ENCODE measurements at regions not wholly inside any gene's neighbourhood (a gene's known extent, or its start where the extent isn't known, plus 50 kb on each side); places are given as distances from the start of the nearest gene placed in this dataset.

GRCh38 chr6:16961577-16961976 is 140.3 kb upstream of the STMND1 start:
- Histone ChIP-seq H3K36me3 (ENCODE audit: control insufficient read depth in 4 of 4, insufficient read depth in 4 of 4, low read length in 3 of 4) (no peaks in the 10 kb centered on the region), H3K4me1 (ENCODE audit: control extremely low read depth in 1 of 4, control insufficient read depth in 4 of 4, insufficient read depth in 4 of 4, low read length in 3 of 4) (peaks cover 0 to 7% (median 1%) of the 10 kb centered on the region in 4 experiments)
- CTCF ChIA-PET = interaction anchor here (1.6 to 8.6 kb wide), 3 partner anchors 9 to 198 kb away, joined by 5 to 70 read pairs (median 11); partner anchors contain the start of gene ATXN1

GRCh38 chr6:16959789-16960188 is 142.1 kb upstream of the STMND1 start:
- ChIA-PET CTCF (interaction anchor here (1.2 kb wide), 1 partner anchor 196 kb away, joined by 4 read pairs; no protein-coding TSS in a partner anchor), POLR2A (no interaction called here)
- peaks cover 0 to 3% (median 0%) of the 10 kb centered on the region in 5 experiments for H3K27me3 ChIP-seq (replicated peaks in 2 of 5; ENCODE audit: control insufficient read depth in 4 of 5, insufficient read depth in 5 of 5, low read length in 4 of 5)
- H3K4me3 ChIP-seq (ENCODE audit: control insufficient read depth in 1 of 7, extremely low read depth in 1 of 7, insufficient read depth in 4 of 7, low read depth in 2 of 7, low read length in 6 of 7) = no peak overlapping the region
- peaks cover 0 to 3% (median under 1%) of the 10 kb centered on the region in 4 experiments for H3K4me1 ChIP-seq (ENCODE audit: control extremely low read depth in 1 of 4, control insufficient read depth in 4 of 4, insufficient read depth in 4 of 4, low read length in 3 of 4)
- H3K36me3 ChIP-seq (ENCODE audit: control insufficient read depth in 4 of 4, insufficient read depth in 4 of 4, low read length in 3 of 4) = no peaks in the 10 kb centered on the region
- no peak overlapping the region for H3K27ac ChIP-seq (ENCODE audit: insufficient read depth in 1 of 2, low read depth in 1 of 2, low read length in 2 of 2, poor library complexity in 1 of 2, severe bottlenecking in 2 of 2)
- DNase-seq = no peak
- 100% methylated on average over 1 of the region's 1 CpG for WGBS (ENCODE audit: insufficient coverage)
- no peaks in the 10 kb centered on the region for H3K9me3 ChIP-seq (ENCODE audit: control extremely low read depth in 1 of 5, control insufficient read depth in 4 of 5, insufficient read depth in 2 of 5, low read depth in 1 of 5, low read length in 4 of 5)

More at GRCh38 chr6:16961577-16961976, 140.3 kb upstream of the STMND1 start:
- Histone ChIP-seq H3K27ac (ENCODE audit: insufficient read depth in 1 of 2, low read depth in 1 of 2, low read length in 2 of 2, poor library complexity in 1 of 2, severe bottlenecking in 2 of 2) (no peak overlapping the region), H3K9me3 (ENCODE audit: control extremely low read depth in 1 of 5, control insufficient read depth in 4 of 5, insufficient read depth in 2 of 5, low read depth in 1 of 5, low read length in 4 of 5) (no peaks in the 10 kb centered on the region), H3K27me3 (replicated peaks in 2 of 5; ENCODE audit: control insufficient read depth in 4 of 5, insufficient read depth in 5 of 5, low read length in 4 of 5) (peaks cover 0 to 3% (median 0%) of the 10 kb centered on the region in 5 experiments), H3K4me3 (ENCODE audit: control insufficient read depth in 1 of 7, extremely low read depth in 1 of 7, insufficient read depth in 4 of 7, low read depth in 2 of 7, low read length in 6 of 7) (no peak overlapping the region)
- WGBS (ENCODE audit: insufficient coverage) = no CpG with 5 or more reads among the region's 1 CpG
- no peak for DNase-seq
- POLR2A ChIA-PET = no interaction called here

DNA sequence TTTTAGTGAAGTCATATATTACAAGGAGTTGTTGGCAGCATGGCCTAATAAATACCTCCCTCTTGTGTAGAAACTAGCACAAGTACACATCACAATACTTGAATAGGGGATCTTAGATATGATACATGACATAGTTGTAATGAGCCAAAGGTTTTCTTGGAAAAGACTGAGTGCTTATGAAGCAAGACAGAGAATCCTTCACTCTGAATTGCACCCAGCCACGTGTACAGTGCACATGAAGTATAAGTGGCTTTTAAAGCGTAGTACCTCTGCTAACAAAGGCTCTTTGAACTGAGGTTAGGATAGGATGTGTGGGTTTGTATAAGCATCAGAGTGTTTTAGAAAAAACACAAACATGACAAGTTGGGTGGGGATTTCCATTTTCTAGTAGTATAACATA is 145.5 kb upstream of the STMND1 start:
- ChIA-PET POLR2A (no interaction called here), CTCF (interaction anchor here (1.1 to 1.6 kb wide), 3 partner anchors 182 to 445 kb away, joined by 3 to 4 read pairs (median 4); no protein-coding TSS in a partner anchor)
- Histone ChIP-seq H3K9me3 (ENCODE audit: control extremely low read depth in 1 of 5, control insufficient read depth in 4 of 5, insufficient read depth in 2 of 5, low read depth in 1 of 5, low read length in 4 of 5) (no peaks in the 10 kb centered on the region), H3K4me3 (ENCODE audit: control insufficient read depth in 1 of 7, extremely low read depth in 1 of 7, insufficient read depth in 4 of 7, low read depth in 2 of 7, low read length in 6 of 7) (no peak overlapping the region), H3K27ac (ENCODE audit: insufficient read depth in 1 of 2, low read depth in 1 of 2, low read length in 2 of 2, poor library complexity in 1 of 2, severe bottlenecking in 2 of 2) (no peak overlapping the region), H3K36me3 (ENCODE audit: control insufficient read depth in 4 of 4, insufficient read depth in 4 of 4, low read length in 3 of 4) (no peaks in the 10 kb centered on the region), H3K27me3 (replicated peaks in 2 of 5; ENCODE audit: control insufficient read depth in 4 of 5, insufficient read depth in 5 of 5, low read length in 4 of 5) (peaks cover 0 to 2% (median 0%) of the 10 kb centered on the region in 5 experiments), H3K4me1 (ENCODE audit: control extremely low read depth in 1 of 4, control insufficient read depth in 4 of 4, insufficient read depth in 4 of 4, low read length in 3 of 4) (no peaks in the 10 kb centered on the region)
- DNase-seq = no peak
- 94% methylated on average over 2 of the region's 2 CpGs for WGBS (ENCODE audit: insufficient coverage)

GRCh38 chr6:16955899-16956298 is 146.0 kb upstream of the STMND1 start:
- 97% methylated on average over 5 of the region's 5 CpGs for WGBS (ENCODE audit: insufficient coverage)
- no peaks in the 10 kb centered on the region for H3K36me3 ChIP-seq (ENCODE audit: control insufficient read depth in 4 of 4, insufficient read depth in 4 of 4, low read length in 3 of 4)
- no peaks in the 10 kb centered on the region for H3K9me3 ChIP-seq (ENCODE audit: control extremely low read depth in 1 of 5, control insufficient read depth in 4 of 5, insufficient read depth in 2 of 5, low read depth in 1 of 5, low read length in 4 of 5)
- DNase-seq = no peak
- H3K4me3 ChIP-seq (ENCODE audit: control insufficient read depth in 1 of 7, extremely low read depth in 1 of 7, insufficient read depth in 4 of 7, low read depth in 2 of 7, low read length in 6 of 7) = no peak overlapping the region
- no peaks in the 10 kb centered on the region for H3K27me3 ChIP-seq (replicated peaks in 2 of 5; ENCODE audit: control insufficient read depth in 4 of 5, insufficient read depth in 5 of 5, low read length in 4 of 5)
- H3K4me1 ChIP-seq (ENCODE audit: control extremely low read depth in 1 of 4, control insufficient read depth in 4 of 4, insufficient read depth in 4 of 4, low read length in 3 of 4) = no peaks in the 10 kb centered on the region
- no peak overlapping the region for H3K27ac ChIP-seq (ENCODE audit: insufficient read depth in 1 of 2, low read depth in 1 of 2, low read length in 2 of 2, poor library complexity in 1 of 2, severe bottlenecking in 2 of 2)
- POLR2A ChIA-PET = no interaction called here
- CTCF ChIA-PET = interaction anchor here (1.0 to 2.1 kb wide), 6 partner anchors 9 to 445 kb away, joined by 3 to 10 read pairs (median 4); no protein-coding TSS in a partner anchor

GRCh38 chr6:16953905-16954304 is 147.9 kb upstream of the STMND1 start:
- DNase-seq = no peak
- no peak overlapping the region for H3K4me3 ChIP-seq (ENCODE audit: control insufficient read depth in 1 of 7, extremely low read depth in 1 of 7, insufficient read depth in 4 of 7, low read depth in 2 of 7, low read length in 6 of 7)
- no peaks in the 10 kb centered on the region for H3K4me1 ChIP-seq (ENCODE audit: control extremely low read depth in 1 of 4, control insufficient read depth in 4 of 4, insufficient read depth in 4 of 4, low read length in 3 of 4)
- no peaks in the 10 kb centered on the region for H3K36me3 ChIP-seq (ENCODE audit: control insufficient read depth in 4 of 4, insufficient read depth in 4 of 4, low read length in 3 of 4)
- ChIA-PET CTCF (interaction anchor here (1.6 to 2.1 kb wide), 3 partner anchors 8 to 11 kb away, joined by 5 to 10 read pairs (median 7); no protein-coding TSS in a partner anchor), POLR2A (no interaction called here)
- 0% methylated on average over 1 of the region's 2 CpGs for WGBS (ENCODE audit: insufficient coverage)
- H3K9me3 ChIP-seq (ENCODE audit: control extremely low read depth in 1 of 5, control insufficient read depth in 4 of 5, insufficient read depth in 2 of 5, low read depth in 1 of 5, low read length in 4 of 5) = no peaks in the 10 kb centered on the region
- H3K27ac ChIP-seq (ENCODE audit: insufficient read depth in 1 of 2, low read depth in 1 of 2, low read length in 2 of 2, poor library complexity in 1 of 2, severe bottlenecking in 2 of 2) = no peak overlapping the region
- no peaks in the 10 kb centered on the region for H3K27me3 ChIP-seq (replicated peaks in 2 of 5; ENCODE audit: control insufficient read depth in 4 of 5, insufficient read depth in 5 of 5, low read length in 4 of 5)

GRCh38 chr6:16953446-16953845 is 148.4 kb upstream of the STMND1 start:
- Histone ChIP-seq H3K9me3 (ENCODE audit: control extremely low read depth in 1 of 5, control insufficient read depth in 4 of 5, insufficient read depth in 2 of 5, low read depth in 1 of 5, low read length in 4 of 5) (no peaks in the 10 kb centered on the region), H3K36me3 (ENCODE audit: control insufficient read depth in 4 of 4, insufficient read depth in 4 of 4, low read length in 3 of 4) (no peaks in the 10 kb centered on the region), H3K27ac (ENCODE audit: insufficient read depth in 1 of 2, low read depth in 1 of 2, low read length in 2 of 2, poor library complexity in 1 of 2, severe bottlenecking in 2 of 2) (no peak overlapping the region), H3K4me3 (ENCODE audit: control insufficient read depth in 1 of 7, extremely low read depth in 1 of 7, insufficient read depth in 4 of 7, low read depth in 2 of 7, low read length in 6 of 7) (no peak overlapping the region), H3K4me1 (ENCODE audit: control extremely low read depth in 1 of 4, control insufficient read depth in 4 of 4, insufficient read depth in 4 of 4, low read length in 3 of 4) (no peaks in the 10 kb centered on the region), H3K27me3 (replicated peaks in 2 of 5; ENCODE audit: control insufficient read depth in 4 of 5, insufficient read depth in 5 of 5, low read length in 4 of 5) (no peaks in the 10 kb centered on the region)
- ChIA-PET POLR2A (no interaction called here), CTCF (interaction anchor here (1.6 to 2.1 kb wide), 2 partner anchors 9 to 12 kb away, joined by 5 to 10 read pairs; no protein-coding TSS in a partner anchor)
- no CpG with 5 or more reads among the region's 1 CpG for WGBS (ENCODE audit: insufficient coverage)
- DNase-seq = no peak

DNA sequence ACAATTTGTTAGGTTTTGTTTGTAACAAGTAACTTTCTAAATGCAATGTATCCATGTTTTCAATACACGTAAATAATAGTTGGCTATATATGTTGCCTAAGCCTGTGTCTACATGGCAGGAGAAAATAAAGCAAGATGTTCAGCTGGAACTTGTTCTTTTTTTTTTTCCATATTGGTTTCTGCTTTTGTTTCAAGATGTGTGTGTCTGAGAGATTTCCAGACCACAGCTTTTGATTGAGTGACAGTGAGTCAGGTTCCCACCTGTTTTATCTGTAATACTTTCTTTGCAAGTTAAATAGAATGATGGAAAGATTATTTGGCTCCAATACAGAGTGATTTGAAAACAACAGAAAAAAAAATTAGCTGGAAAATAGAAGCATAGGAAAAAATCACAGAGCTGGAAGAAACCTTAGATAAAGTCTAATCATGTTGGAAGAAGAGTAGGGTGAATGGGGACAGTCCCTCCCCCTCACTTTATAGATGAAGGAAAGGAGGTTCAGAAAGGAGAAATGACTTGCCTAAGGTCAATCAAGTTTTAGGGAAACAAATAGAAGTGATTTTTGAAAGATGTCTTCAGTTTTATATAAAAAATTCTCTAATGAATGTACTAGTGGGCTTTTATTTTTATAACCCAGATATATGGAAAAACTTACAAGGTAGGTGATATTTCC is 150.9 kb upstream of the STMND1 start:
- POLR2A ChIA-PET = interaction anchor here (0.7 kb wide), 1 partner anchor 822 kb away, joined by 3 read pairs; the partner anchor contains the start of gene MYLIP
- Histone ChIP-seq H3K9me3 (ENCODE audit: control extremely low read depth in 1 of 5, control insufficient read depth in 4 of 5, insufficient read depth in 2 of 5, low read depth in 1 of 5, low read length in 4 of 5) (no peaks in the 10 kb centered on the region), H3K27me3 (replicated peaks in 2 of 5; ENCODE audit: control insufficient read depth in 4 of 5, insufficient read depth in 5 of 5, low read length in 4 of 5) (no peaks in the 10 kb centered on the region), H3K4me1 (ENCODE audit: control extremely low read depth in 1 of 4, control insufficient read depth in 4 of 4, insufficient read depth in 4 of 4, low read length in 3 of 4) (peaks cover 0 to 15% (median 2%) of the 10 kb centered on the region in 4 experiments), H3K27ac (ENCODE audit: insufficient read depth in 1 of 2, low read depth in 1 of 2, low read length in 2 of 2, poor library complexity in 1 of 2, severe bottlenecking in 2 of 2) (no peak overlapping the region), H3K36me3 (ENCODE audit: control insufficient read depth in 4 of 4, insufficient read depth in 4 of 4, low read length in 3 of 4) (no peaks in the 10 kb centered on the region), H3K4me3 (ENCODE audit: control insufficient read depth in 1 of 7, extremely low read depth in 1 of 7, insufficient read depth in 4 of 7, low read depth in 2 of 7, low read length in 6 of 7) (no peak overlapping the region)
- WGBS (ENCODE audit: insufficient coverage) = no CpG with 5 or more reads among the region's 1 CpG
- peak in 2 of 3 donors; percentile 17 to 36 for DNase-seq
- CTCF ChIA-PET = interaction anchor here (1.1 to 1.2 kb wide), 4 partner anchors 10 to 21 kb away, joined by 3 to 5 read pairs (median 4); no protein-coding TSS in a partner anchor

Data from common myeloid progenitor, CD34-positive (primary cell).